Colonic mucosa (tissue), 4 donors: ENCODE measurements at regions not wholly inside any gene's neighbourhood (a gene's known extent, or its start where the extent isn't known, plus 50 kb on each side); places are given as distances from the start of the nearest gene placed in this dataset.

Source experiments
- DNase-seq: peaks from one replicate; pipeline ENCODE4 v3.0.0-alpha.2; 2020
- H3K27ac ChIP-seq: fragments of 200-600 bp; one replicate; pipeline ENCODE4 v1.8.0; 2021
- H3K27me3 ChIP-seq: fragments of 200-600 bp; one replicate; pipeline ENCODE4 v1.8.0; 2021
- H3K36me3 ChIP-seq: fragments of 200-600 bp; one replicate; pipeline ENCODE4 v1.8.0; 2021
- H3K4me1 ChIP-seq: fragments of 200-600 bp; one replicate; pipeline ENCODE4 v1.8.0; 2021; ENCODE audit warnings: mild to moderate bottlenecking
- H3K4me3 ChIP-seq: fragments of 200-600 bp; one replicate; pipeline ENCODE4 v1.8.0; 2021
- H3K9ac ChIP-seq, 2 donors: one replicate each; pipeline ENCODE4 v1.7.0; 2013; ENCODE audit warnings: control low read depth in 2 of 2, low read depth in 2 of 2, low read length in 2 of 2
- H3K9me3 ChIP-seq: fragments of 200-600 bp; one replicate; pipeline ENCODE4 v1.8.0; 2021
- intact Hi-C: fragments of 100-400 bp; cut with DNase I; formaldehyde crosslinking; loops from one replicate; pipeline ENCODE4 v1.14.1; 2022
- TF ChIP-seq, protein P1 (sequence below): fragments of 200-600 bp; IDR thresholded peaks from one replicate; pipeline ENCODE4 v1.8.0; 2022; ENCODE audit warnings: antibody characterized with exemption, mild to moderate bottlenecking
- donor health status: healthy.
- donor health status: DM: no; HTN: no; CAD: no.
- donor health status: DM: no; HTN: no; CAD: no.

DNA sequence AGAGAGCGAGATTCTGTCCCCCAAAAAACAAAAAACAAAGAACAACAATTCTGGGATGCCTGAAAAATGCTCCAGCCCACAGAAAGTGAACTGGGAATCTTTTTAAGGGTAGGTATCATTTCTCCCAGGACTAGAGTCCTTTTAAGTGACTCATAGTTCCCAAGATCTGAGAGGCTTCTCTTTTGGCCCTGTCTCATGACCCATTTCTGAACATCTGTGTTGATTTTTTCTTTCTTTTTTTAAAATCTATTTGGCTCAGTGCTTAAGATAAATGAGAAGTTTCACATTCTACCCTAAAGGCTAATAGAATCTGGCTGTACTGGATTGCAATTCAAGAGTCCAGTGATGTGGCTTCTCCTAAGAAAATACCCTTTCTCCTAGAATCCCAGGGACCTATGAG, 217.6 kb upstream of the FOXQ1 start:
- H3K9ac ChIP-seq = no peak overlapping the region
- intact Hi-C loops = no loop called here
- H3K4me3 ChIP-seq = no peak overlapping the region
- TF ChIP-seq, protein P1, sequence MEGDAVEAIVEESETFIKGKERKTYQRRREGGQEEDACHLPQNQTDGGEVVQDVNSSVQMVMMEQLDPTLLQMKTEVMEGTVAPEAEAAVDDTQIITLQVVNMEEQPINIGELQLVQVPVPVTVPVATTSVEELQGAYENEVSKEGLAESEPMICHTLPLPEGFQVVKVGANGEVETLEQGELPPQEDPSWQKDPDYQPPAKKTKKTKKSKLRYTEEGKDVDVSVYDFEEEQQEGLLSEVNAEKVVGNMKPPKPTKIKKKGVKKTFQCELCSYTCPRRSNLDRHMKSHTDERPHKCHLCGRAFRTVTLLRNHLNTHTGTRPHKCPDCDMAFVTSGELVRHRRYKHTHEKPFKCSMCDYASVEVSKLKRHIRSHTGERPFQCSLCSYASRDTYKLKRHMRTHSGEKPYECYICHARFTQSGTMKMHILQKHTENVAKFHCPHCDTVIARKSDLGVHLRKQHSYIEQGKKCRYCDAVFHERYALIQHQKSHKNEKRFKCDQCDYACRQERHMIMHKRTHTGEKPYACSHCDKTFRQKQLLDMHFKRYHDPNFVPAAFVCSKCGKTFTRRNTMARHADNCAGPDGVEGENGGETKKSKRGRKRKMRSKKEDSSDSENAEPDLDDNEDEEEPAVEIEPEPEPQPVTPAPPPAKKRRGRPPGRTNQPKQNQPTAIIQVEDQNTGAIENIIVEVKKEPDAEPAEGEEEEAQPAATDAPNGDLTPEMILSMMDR = no peak
- no peaks in the 10 kb centered on the region for H3K27me3 ChIP-seq
- H3K4me1 ChIP-seq = no peaks in the 10 kb centered on the region
- H3K9me3 ChIP-seq = no peaks in the 10 kb centered on the region
- no peaks in the 10 kb centered on the region for H3K36me3 ChIP-seq
- no peak for DNase-seq
- no peak overlapping the region for H3K27ac ChIP-seq

DNA sequence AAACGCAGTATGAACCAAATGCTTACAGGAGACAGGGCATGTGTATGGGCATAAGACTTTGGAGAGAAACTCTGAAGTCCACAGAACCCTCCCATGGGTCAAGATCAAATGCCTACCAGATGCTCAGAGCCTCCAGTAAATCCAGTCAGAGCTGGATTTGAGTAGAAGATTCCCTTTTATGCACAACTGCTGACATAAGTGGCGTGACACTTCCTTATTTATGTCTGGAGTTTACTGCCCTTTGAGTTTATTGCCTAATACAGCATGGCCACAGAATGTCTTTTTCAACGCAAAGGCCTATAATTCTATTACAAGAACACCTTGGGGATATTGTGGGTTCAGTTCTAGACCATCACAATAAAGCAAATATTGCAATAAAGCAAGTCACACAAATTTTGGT, 220.0 kb upstream of the FOXQ1 start:
- Histone ChIP-seq H3K36me3 (no peaks in the 10 kb centered on the region), H3K27ac (no peak overlapping the region), H3K27me3 (no peaks in the 10 kb centered on the region), H3K9me3 (no peaks in the 10 kb centered on the region), H3K4me3 (no peak overlapping the region), H3K4me1 (no peaks in the 10 kb centered on the region), H3K9ac (no peak overlapping the region)
- intact Hi-C loops = no loop called here
- TF ChIP-seq, protein P1 = no peak
- peak; percentile 27 for DNase-seq

DNA sequence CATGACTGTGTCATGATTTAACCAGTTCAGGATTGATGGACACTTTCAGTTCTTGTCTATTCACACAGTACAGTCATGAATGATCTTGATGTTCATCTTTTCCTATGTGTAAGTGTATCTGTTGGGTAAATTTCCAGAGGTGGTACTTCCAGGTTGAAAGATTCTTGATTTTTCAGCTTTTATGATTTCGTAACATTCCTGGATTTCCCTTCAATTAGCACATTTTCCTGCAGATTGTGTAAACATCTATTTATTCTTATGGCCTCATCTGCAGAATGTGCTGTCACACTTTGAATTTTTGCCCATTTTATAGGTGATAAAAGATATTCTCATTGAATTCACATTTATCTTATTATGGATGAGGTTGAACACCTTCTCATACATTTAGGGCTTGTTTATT, 222.0 kb upstream of the FOXQ1 start:
- TF ChIP-seq, protein P1 = no peak
- intact Hi-C loops = no loop called here

DNA sequence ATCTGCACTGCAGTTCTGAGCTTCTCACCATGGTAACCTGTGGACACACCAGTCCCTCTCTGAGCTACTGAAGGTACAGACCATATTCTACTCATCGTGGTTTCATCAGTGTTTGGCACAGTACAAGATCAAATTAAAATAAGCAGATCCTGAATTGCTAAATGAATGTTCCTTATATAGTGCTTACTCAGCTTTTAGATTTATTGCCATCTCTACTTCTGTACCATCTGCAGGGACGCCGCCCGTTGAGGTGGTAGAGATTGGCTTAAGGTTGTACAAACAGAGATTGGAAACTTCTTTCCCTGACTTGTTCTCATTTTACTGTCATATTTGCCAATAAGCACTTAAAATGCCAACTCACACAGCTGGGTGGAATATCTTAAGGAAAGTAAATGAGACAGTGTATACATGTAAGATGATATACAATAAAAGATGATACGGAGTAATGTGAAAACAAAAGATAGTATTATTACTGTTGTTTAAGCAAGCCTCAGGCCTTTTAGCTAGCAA, 223.4 kb upstream of the FOXQ1 start:
- TF ChIP-seq, protein P1 = no peak
- Histone ChIP-seq H3K27ac (no peak overlapping the region), H3K4me1 (no peaks in the 10 kb centered on the region), H3K4me3 (no peak overlapping the region), H3K27me3 (no peaks in the 10 kb centered on the region), H3K9me3 (no peaks in the 10 kb centered on the region), H3K9ac (no peak overlapping the region), H3K36me3 (no peaks in the 10 kb centered on the region)
- DNase-seq = peak; percentile 32
- intact Hi-C loops = no loop called here

More for the DNA sequence above, 222.0 kb upstream of the FOXQ1 start:
- no peak overlapping the region for H3K9ac ChIP-seq
- no peak overlapping the region for H3K27ac ChIP-seq
- H3K4me1 ChIP-seq = no peaks in the 10 kb centered on the region
- no peak for DNase-seq
- no peaks in the 10 kb centered on the region for H3K27me3 ChIP-seq
- H3K36me3 ChIP-seq = no peaks in the 10 kb centered on the region
- H3K4me3 ChIP-seq = no peak overlapping the region
- no peaks in the 10 kb centered on the region for H3K9me3 ChIP-seq

DNA sequence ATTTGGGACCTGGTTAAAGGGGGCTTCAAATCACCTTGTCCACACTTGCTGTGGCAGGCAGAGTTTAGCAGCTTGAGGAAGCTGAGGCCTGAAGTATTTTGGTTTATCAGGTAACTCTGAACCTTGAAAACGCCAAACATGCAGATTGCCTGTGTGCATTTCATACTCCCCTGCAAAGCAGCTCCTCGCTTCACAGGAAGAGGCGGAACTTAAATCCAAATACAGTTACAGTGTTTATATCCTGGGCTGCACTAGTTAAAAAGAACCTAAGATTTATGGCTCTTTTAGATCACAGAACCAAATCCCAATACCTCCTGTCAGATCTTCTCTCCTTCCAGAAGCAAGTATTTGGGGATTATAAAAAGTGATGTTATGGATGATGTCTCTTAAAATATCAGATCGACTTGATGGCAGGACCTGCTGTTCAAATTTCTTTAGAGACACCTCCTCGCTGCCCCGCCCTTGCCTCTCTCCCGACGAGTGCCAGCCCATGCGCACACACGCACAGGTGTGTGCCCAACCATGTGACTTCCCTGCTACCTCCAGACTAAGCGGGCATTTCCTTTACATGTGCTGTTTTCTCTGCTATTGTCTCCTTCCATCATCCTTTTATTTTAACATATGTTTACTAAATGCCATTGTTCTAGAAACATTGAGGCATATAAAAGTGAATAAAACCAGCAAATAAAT, 224.6 kb upstream of the FOXQ1 start:
- DNase-seq = peak; percentile 67
- no peaks in the 10 kb centered on the region for H3K9me3 ChIP-seq
- no peak overlapping the region for H3K27ac ChIP-seq
- H3K4me3 ChIP-seq = no peak overlapping the region
- H3K27me3 ChIP-seq = no peaks in the 10 kb centered on the region
- intact Hi-C loops = no loop called here
- no peak overlapping the region for H3K9ac ChIP-seq
- H3K36me3 ChIP-seq = no peaks in the 10 kb centered on the region
- H3K4me1 ChIP-seq = no peaks in the 10 kb centered on the region
- TF ChIP-seq, protein P1 = no peak
